BJ (cell line): ENCODE measurements at regions not wholly inside any gene's neighbourhood (a gene's known extent, or its start where the extent isn't known, plus 50 kb on each side); places are given as distances from the start of the nearest gene placed in this dataset.

Experiments
- CTCF ChIA-PET: fragments of 350-600 bp; formaldehyde crosslinking; extraction: SDS; loops from one replicate; lab custom pipeline; 2021; ENCODE audit warnings: antibody characterized with exemption, inconsistent platforms; lab: Yijun Ruan, JAX
- POLR2A ChIA-PET: fragments of 300-600 bp; sonication (Branson Sonifier 250); formaldehyde crosslinking; extraction: SDS; loops from one replicate; lab custom pipeline; 2021; ENCODE audit warnings: antibody characterized with exemption; lab: Charles Lee
- DNase-seq: peaks from one replicate; pipeline ENCODE4 v3.0.0-alpha.2; 2011; ENCODE audit warnings: low read depth
- H3K27me3 ChIP-seq: 2 replicates; pipeline ENCODE4 v1.6.0; 2011; ENCODE audit warnings: low read length; ENCODE audit not compliant: control insufficient read depth, insufficient read depth
- H3K36me3 ChIP-seq: 2 replicates; pipeline ENCODE4 v1.5.1; 2011; ENCODE audit warnings: low read length; ENCODE audit not compliant: control insufficient read depth, insufficient read depth
- H3K4me3 ChIP-seq: 2 replicates; pipeline ENCODE4 v1.5.1; 2011; ENCODE audit warnings: low read depth, mild to moderate bottlenecking, control low read depth, low read length
- CTCF ChIP-seq: IDR thresholded peaks from 2 replicates; pipeline ENCODE4 v1.5.1; 2011; ENCODE audit warnings: low read depth, mild to moderate bottlenecking, control low read depth, inconsistent platforms, low read length, moderate library complexity; ENCODE audit not compliant: insufficient read depth

GRCh38 chr10:14385596-14386593 lies 55.2 kb upstream of the FRMD4A start:
- ChIA-PET CTCF (interaction anchor here (0.7 to 2.6 kb wide), 5 partner anchors 11 to 243 kb away, joined by 3 to 8 read pairs (median 4); no protein-coding TSS in a partner anchor), POLR2A (interaction anchor here (0.6 kb wide), 1 partner anchor 19 kb away, joined by 3 read pairs; no protein-coding TSS in a partner anchor)
- TF ChIP-seq CTCF, result no peak
- DNase-seq, result peak; percentile 81
- Histone ChIP-seq H3K36me3 (no peaks in the 10 kb centered on the region), H3K4me3 (no peak overlapping the region), H3K27me3 (peaks cover 16% of the 10 kb centered on the region)

GRCh38 chr10:14384915-14385314 lies 54.2 kb upstream of the FRMD4A start:
- Histone ChIP-seq H3K4me3 (no peak overlapping the region), H3K27me3 (peaks cover 13% of the 10 kb centered on the region), H3K36me3 (no peaks in the 10 kb centered on the region)
- TF ChIP-seq CTCF, result no peak
- CTCF ChIA-PET, result interaction anchor here (0.7 to 2.6 kb wide), 3 partner anchors 12 to 242 kb away, joined by 3 to 8 read pairs (median 7); no protein-coding TSS in a partner anchor
- DNase-seq, result no peak
- POLR2A ChIA-PET, result no interaction called here

- Histone ChIP-seq H3K4me3 (no peak overlapping the region), H3K36me3 (no peaks in the 10 kb centered on the region), H3K27me3 (peaks cover 14% of the 10 kb centered on the region)
- TF ChIP-seq CTCF, result no peak
- DNase-seq, result no peak
- ChIA-PET POLR2A (no interaction called here), CTCF (interaction anchor here (0.7 to 2.6 kb wide), 2 partner anchors 8 to 94 kb away, joined by 3 to 7 read pairs; no protein-coding TSS in a partner anchor)
Observed at GRCh38 chr10:14384116-14384730, 53.5 kb upstream of the FRMD4A start.

GRCh38 chr10:14383266-14383665 lies 52.5 kb upstream of the FRMD4A start:
- H3K4me3 ChIP-seq, result no peak overlapping the region
- peaks cover 13% of the 10 kb centered on the region for H3K27me3 ChIP-seq
- DNase-seq, result no peak
- ChIA-PET CTCF (interaction anchor here (1.6 kb wide), 1 partner anchor 13 kb away, joined by 8 read pairs; no protein-coding TSS in a partner anchor), POLR2A (interaction anchor here (1.0 kb wide), 1 partner anchor 8 kb away, joined by 3 read pairs; no protein-coding TSS in a partner anchor)
- TF ChIP-seq CTCF, result no peak
- H3K36me3 ChIP-seq, result no peaks in the 10 kb centered on the region
